ENCODE measurements at regions not wholly inside any gene's neighbourhood (a gene's known extent, or its start where the extent isn't known, plus 50 kb on each side); places are given as distances from the start of the nearest gene placed in this dataset.

- Histone ChIP-seq H3K27me3 (replicated peaks; ENCODE audit: insufficient read depth, low read depth, low read length, poor library complexity) (no peaks in the 10 kb centered on the region), H3K4me3 (ENCODE audit: low read depth, low read length, poor library complexity, severe bottlenecking) (no peak overlapping the region), H3K4me1 (ENCODE audit: insufficient read depth, low read length, poor library complexity, severe bottlenecking) (peaks cover 8% of the 10 kb centered on the region), H3K9me3 (ENCODE audit: low read depth, low read length, poor library complexity, severe bottlenecking) (no peaks in the 10 kb centered on the region), H3K27ac (ENCODE audit: low read depth, low read length, poor library complexity, severe bottlenecking) (no peak overlapping the region), H3K36me3 (ENCODE audit: insufficient read depth, low read length, poor library complexity, severe bottlenecking) (no peaks in the 10 kb centered on the region)
- no peak for TF ChIP-seq CTCF (conservative IDR thresholded peaks at IDR 0.05; ENCODE audit: low read depth, low read length)
- no peak for TF ChIP-seq EZH2 (IDR thresholded peaks at IDR 0.05; ENCODE audit: borderline replicate concordance, low read depth, low read length, poor library complexity, severe bottlenecking)
- ChIA-PET POLR2A (ENCODE audit: low non-redundant PET) (interaction anchor here (0.7 kb wide), 1 partner anchor 78 kb away, joined by 5 read pairs; no protein-coding TSS in a partner anchor), CTCF (no interaction called here)
- intact Hi-C loops (cut with micrococcal nuclease; ENCODE audit: unreplicated experiment): no loop called here
- DNase-seq (ENCODE audit: low spot score): peak; percentile 11
- no TSS peak for BruUV-seq (replicated peaks)
Measured at GRCh38 chr10:33421789-33422462, 87.5 kb upstream of the NRP1 start.

- intact Hi-C loops (cut with micrococcal nuclease; ENCODE audit: unreplicated experiment): loop anchor here (10.0 kb wide), 1 partner anchor 55 kb away; no protein-coding TSS in a partner anchor
- no peaks in the 10 kb centered on the region for H3K9me3 ChIP-seq (ENCODE audit: low read depth, low read length, poor library complexity, severe bottlenecking)
- H3K27ac ChIP-seq (ENCODE audit: low read depth, low read length, poor library complexity, severe bottlenecking): no peak overlapping the region
- no peak overlapping the region for H3K4me3 ChIP-seq (ENCODE audit: low read depth, low read length, poor library complexity, severe bottlenecking)
- BruUV-seq (replicated peaks): no TSS peak
- DNase-seq (ENCODE audit: low spot score): peak; percentile 52
- POLR2A ChIA-PET (ENCODE audit: low non-redundant PET): no interaction called here
- no peaks in the 10 kb centered on the region for H3K36me3 ChIP-seq (ENCODE audit: insufficient read depth, low read length, poor library complexity, severe bottlenecking)
- no peaks in the 10 kb centered on the region for H3K27me3 ChIP-seq (replicated peaks; ENCODE audit: insufficient read depth, low read depth, low read length, poor library complexity)
- H3K4me1 ChIP-seq (ENCODE audit: insufficient read depth, low read length, poor library complexity, severe bottlenecking): peaks cover 8% of the 10 kb centered on the region
- CTCF ChIA-PET: no interaction called here
- TF ChIP-seq EZH2 (IDR thresholded peaks at IDR 0.05; ENCODE audit: borderline replicate concordance, low read depth, low read length, poor library complexity, severe bottlenecking): no peak
- TF ChIP-seq CTCF (conservative IDR thresholded peaks at IDR 0.05; ENCODE audit: low read depth, low read length): no peak
Measured at GRCh38 chr10:33419311-33419710, 84.8 kb upstream of the NRP1 start.

GRCh38 chr10:33418301-33418700 is 83.8 kb upstream of the NRP1 start:
- H3K9me3 ChIP-seq (ENCODE audit: low read depth, low read length, poor library complexity, severe bottlenecking): no peaks in the 10 kb centered on the region
- intact Hi-C loops (cut with micrococcal nuclease; ENCODE audit: unreplicated experiment): loop anchor here (10.0 kb wide), 1 partner anchor 56 kb away; no protein-coding TSS in a partner anchor
- H3K27ac ChIP-seq (ENCODE audit: low read depth, low read length, poor library complexity, severe bottlenecking): no peak overlapping the region
- H3K4me1 ChIP-seq (ENCODE audit: insufficient read depth, low read length, poor library complexity, severe bottlenecking): peaks cover 8% of the 10 kb centered on the region
- no peaks in the 10 kb centered on the region for H3K36me3 ChIP-seq (ENCODE audit: insufficient read depth, low read length, poor library complexity, severe bottlenecking)
- no peak overlapping the region for H3K4me3 ChIP-seq (ENCODE audit: low read depth, low read length, poor library complexity, severe bottlenecking)
- ChIA-PET POLR2A (ENCODE audit: low non-redundant PET) (no interaction called here), CTCF (no interaction called here)
- DNase-seq (ENCODE audit: low spot score): no peak
- BruUV-seq (replicated peaks): no TSS peak
- no peaks in the 10 kb centered on the region for H3K27me3 ChIP-seq (replicated peaks; ENCODE audit: insufficient read depth, low read depth, low read length, poor library complexity)
- TF ChIP-seq EZH2 (IDR thresholded peaks at IDR 0.05; ENCODE audit: borderline replicate concordance, low read depth, low read length, poor library complexity, severe bottlenecking): no peak
- TF ChIP-seq CTCF (conservative IDR thresholded peaks at IDR 0.05; ENCODE audit: low read depth, low read length): no peak
